ENCODE measurements at regions not wholly inside any gene's neighbourhood (a gene's known extent, or its start where the extent isn't known, plus 50 kb on each side); places are given as distances from the start of the nearest gene placed in this dataset.

GRCh38 chr1:194568610-194569009 lies 1382.2 kb upstream of the B3GALT2 start:
- DNase-seq (ENCODE audit: low read depth in 2 of 2): no peak

- DNase-seq (ENCODE audit: low read depth in 2 of 2): no peak
Observed at GRCh38 chr1:194548071-194548470, 1361.7 kb upstream of the B3GALT2 start.

- no peak for DNase-seq (ENCODE audit: low read depth in 2 of 2)
Observed at GRCh38 chr1:194544012-194544411, 1357.6 kb upstream of the B3GALT2 start.

- DNase-seq (ENCODE audit: low read depth in 2 of 2): no peak
Observed at GRCh38 chr1:194538453-194538852, 1352.0 kb upstream of the B3GALT2 start.

- no peak for DNase-seq (ENCODE audit: low read depth in 2 of 2)
Observed at GRCh38 chr1:194537521-194537920, 1351.1 kb upstream of the B3GALT2 start.

GRCh38 chr1:194535369-194535768 lies 1349.0 kb upstream of the B3GALT2 start:
- no peak for DNase-seq (ENCODE audit: low read depth in 2 of 2)

GRCh38 chr1:194534784-194535183 lies 1348.4 kb upstream of the B3GALT2 start:
- DNase-seq (ENCODE audit: low read depth in 2 of 2): no peak

GRCh38 chr1:194533641-194534040 lies 1347.2 kb upstream of the B3GALT2 start:
- no peak for DNase-seq (ENCODE audit: low read depth in 2 of 2)

- DNase-seq (ENCODE audit: low read depth in 2 of 2): no peak
Observed at GRCh38 chr1:194517567-194517966, 1331.2 kb upstream of the B3GALT2 start.

- no peak for DNase-seq (ENCODE audit: low read depth in 2 of 2)
Observed at GRCh38 chr1:194515916-194516315, 1329.5 kb upstream of the B3GALT2 start.

- no peak for DNase-seq (ENCODE audit: low read depth in 2 of 2)
Observed at GRCh38 chr1:194512957-194513356, 1326.5 kb upstream of the B3GALT2 start.

- DNase-seq (ENCODE audit: low read depth in 2 of 2): no peak
Observed at GRCh38 chr1:194512345-194512744, 1325.9 kb upstream of the B3GALT2 start.

GRCh38 chr1:194503209-194503608 lies 1316.8 kb upstream of the B3GALT2 start:
- no peak for DNase-seq (ENCODE audit: low read depth in 2 of 2)

GRCh38 chr1:194495434-194495833 lies 1309.0 kb upstream of the B3GALT2 start:
- DNase-seq (ENCODE audit: low read depth in 2 of 2): no peak

GRCh38 chr1:194487172-194487571 lies 1300.8 kb upstream of the B3GALT2 start:
- no peak for DNase-seq (ENCODE audit: low read depth in 2 of 2)

- DNase-seq (ENCODE audit: low read depth in 2 of 2): no peak
Observed at GRCh38 chr1:194485432-194485831, 1299.0 kb upstream of the B3GALT2 start.

GRCh38 chr1:194478731-194479130 lies 1292.3 kb upstream of the B3GALT2 start:
- no peak for DNase-seq (ENCODE audit: low read depth in 2 of 2)

- DNase-seq (ENCODE audit: low read depth in 2 of 2): no peak
Observed at GRCh38 chr1:194477908-194478307, 1291.5 kb upstream of the B3GALT2 start.

- no peak for DNase-seq (ENCODE audit: low read depth in 2 of 2)
Observed at GRCh38 chr1:194476872-194477271, 1290.5 kb upstream of the B3GALT2 start.

- DNase-seq (ENCODE audit: low read depth in 2 of 2): no peak
Observed at GRCh38 chr1:194476351-194476750, 1289.9 kb upstream of the B3GALT2 start.

- DNase-seq (ENCODE audit: low read depth in 2 of 2): no peak
Observed at GRCh38 chr1:194474701-194475100, 1288.3 kb upstream of the B3GALT2 start.

- DNase-seq (ENCODE audit: low read depth in 2 of 2): no peak
Observed at GRCh38 chr1:194473766-194474165, 1287.4 kb upstream of the B3GALT2 start.

- DNase-seq (ENCODE audit: low read depth in 2 of 2): no peak
Observed at GRCh38 chr1:194469282-194469681, 1282.9 kb upstream of the B3GALT2 start.

- no peak for DNase-seq (ENCODE audit: low read depth in 2 of 2)
Observed at GRCh38 chr1:194466706-194467105, 1280.3 kb upstream of the B3GALT2 start.

GRCh38 chr1:194447636-194448035 lies 1261.2 kb upstream of the B3GALT2 start:
- no peak for DNase-seq (ENCODE audit: low read depth in 2 of 2)
